Right ventricle myocardium superior (tissue), 1 donor: ENCODE measurements at regions not wholly inside any gene's neighbourhood (a gene's known extent, or its start where the extent isn't known, plus 50 kb on each side); places are given as distances from the start of the nearest gene placed in this dataset.
A peak's percentile ranks its signal among the peaks of the same experiment; 100 is the strongest.
"Not testable (repeated sequence)": the region's sequence is repeated elsewhere in the genome, so short reads cannot be mapped to it uniquely, and the experiment has no call there.

Experiments used
- ATAC-seq: fragments of 200-7000 bp; cut with Tn5 transposase; one replicate; pipeline ENCODE4 v1.9.1; 2020; ENCODE audit warnings: mild to moderate bottlenecking; ENCODE audit not compliant: poor library complexity
- DNase-seq: peaks from one replicate; pipeline ENCODE4 v3.0.0-alpha.2; 2020
- intact Hi-C: fragments of 100-400 bp; cut with DNase I; formaldehyde crosslinking; loops from one replicate; pipeline ENCODE4 v1.11.2; 2022
- donor health status: DM: no; HTN: yes; CAD: no; lungs with severe emphysema.

DNA sequence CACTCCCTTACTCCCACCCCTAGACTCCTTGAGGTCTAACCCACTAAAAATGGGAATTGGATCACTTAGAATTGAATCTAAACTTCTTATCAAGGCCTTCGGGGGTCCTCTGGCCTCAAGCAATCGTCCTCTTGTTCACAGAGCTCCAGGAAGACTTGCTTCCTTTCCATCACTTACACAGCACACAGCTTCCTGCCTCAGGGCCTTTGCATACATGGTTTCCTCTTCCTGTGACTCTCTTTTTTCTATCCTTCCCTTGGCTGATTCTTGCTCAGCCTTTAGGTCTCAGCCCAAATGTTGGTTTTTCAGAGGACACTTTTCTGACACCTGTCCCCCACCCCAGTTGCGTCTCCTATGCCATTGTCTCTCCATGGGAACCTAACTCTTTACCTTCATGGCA is 50.0 kb upstream of the ALDH1B1 start:
- intact Hi-C loops, result no loop called here
- no peak for ATAC-seq
- no peak for DNase-seq

DNA sequence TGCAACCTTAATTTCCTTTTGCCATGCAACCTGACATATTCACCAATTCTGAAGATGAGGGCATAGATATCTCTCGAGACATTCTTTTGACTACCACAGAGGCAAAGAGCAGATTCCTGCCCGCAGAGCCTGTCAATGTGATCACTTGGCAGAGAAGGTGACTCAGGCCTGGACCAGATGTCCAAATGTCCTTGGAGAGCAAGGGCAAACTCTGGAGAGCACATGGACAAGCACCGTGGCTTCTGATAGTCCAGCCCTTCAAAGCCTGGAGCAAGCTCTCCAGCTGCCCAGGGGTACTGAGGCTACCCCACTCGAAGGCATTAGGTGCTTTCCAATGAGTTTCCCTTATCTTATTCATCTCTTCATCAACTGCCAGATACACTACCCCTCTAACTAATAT is 50.4 kb upstream of the ALDH1B1 start:
- ATAC-seq (no peak), DNase-seq (no peak)
- intact Hi-C loops, result no loop called here

DNA sequence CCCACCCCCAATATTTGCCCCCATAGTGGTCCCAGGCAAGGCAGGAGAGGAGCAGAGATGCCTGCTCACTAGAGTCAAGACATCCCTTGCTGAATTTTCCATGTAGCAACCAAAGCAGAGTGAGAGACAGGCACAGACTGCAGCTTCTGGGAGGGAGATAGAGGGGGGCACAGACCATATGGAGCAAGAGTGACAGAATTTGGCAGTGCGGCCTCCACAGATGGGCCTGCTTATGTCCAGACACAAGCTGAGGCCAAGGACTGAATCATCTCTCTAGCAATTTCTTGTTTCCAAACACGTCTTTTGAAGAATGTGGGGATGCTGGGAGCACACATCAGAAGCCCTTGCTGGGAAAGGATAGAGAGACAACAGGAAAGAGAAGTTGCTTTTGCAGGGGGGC is 53.0 kb upstream of the ALDH1B1 start:
- intact Hi-C loops, result no loop called here
- DNase-seq (no peak), ATAC-seq (peak; percentile 75)

DNA sequence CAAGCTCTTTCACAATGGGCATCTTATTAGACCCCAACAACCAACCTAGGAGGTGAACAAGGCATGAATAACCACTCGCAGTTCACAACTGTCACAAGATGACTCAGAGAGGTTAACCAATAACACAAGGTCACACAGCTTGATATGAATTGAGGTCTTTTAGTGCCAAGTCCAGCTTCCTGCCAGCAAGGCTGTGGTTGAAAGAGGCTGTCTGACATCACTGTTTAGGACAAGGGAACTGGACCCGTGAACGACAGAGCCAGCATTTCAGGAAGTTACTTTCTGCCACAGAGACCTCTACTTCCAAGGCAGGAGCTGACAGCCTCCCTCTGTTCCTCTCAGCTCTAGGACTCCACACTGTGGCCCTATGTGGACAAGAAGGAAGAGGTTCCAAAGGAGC is 53.4 kb upstream of the ALDH1B1 start:
- DNase-seq (no peak), ATAC-seq (peak; percentile 51)
- intact Hi-C loops, result no loop called here

DNA sequence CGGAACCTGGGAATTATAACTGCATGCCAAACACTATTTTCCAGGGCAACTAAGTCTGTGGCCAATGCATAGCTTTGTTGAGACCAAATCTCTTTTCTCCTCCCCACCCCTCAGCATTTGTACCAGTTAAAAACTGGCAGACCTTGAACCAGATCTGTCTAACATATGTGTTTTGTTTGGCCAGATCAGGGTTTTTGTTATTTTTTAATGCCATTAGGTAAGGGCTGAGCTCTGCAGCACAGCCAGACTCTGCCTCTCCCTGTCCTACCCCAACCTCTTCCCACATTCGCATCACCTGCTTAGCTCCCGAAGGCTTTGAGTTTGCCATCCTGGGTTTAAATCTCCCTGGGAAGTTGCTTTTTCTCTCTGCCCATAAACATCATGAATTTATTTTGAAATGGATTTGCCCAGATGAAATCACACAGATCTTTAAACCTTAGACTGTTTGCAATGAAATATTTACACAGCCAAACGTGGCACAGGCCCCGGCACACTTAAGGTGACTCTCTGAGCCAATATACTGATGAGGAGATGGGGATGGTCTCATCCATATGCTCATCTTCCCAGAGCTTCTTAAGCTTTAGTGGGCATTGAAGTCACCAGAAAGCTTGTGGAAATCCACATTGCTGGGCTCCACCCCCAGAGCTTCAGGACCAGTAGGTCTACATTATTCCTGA is 54.0 kb upstream of the ALDH1B1 start:
- DNase-seq, result no peak

DNA sequence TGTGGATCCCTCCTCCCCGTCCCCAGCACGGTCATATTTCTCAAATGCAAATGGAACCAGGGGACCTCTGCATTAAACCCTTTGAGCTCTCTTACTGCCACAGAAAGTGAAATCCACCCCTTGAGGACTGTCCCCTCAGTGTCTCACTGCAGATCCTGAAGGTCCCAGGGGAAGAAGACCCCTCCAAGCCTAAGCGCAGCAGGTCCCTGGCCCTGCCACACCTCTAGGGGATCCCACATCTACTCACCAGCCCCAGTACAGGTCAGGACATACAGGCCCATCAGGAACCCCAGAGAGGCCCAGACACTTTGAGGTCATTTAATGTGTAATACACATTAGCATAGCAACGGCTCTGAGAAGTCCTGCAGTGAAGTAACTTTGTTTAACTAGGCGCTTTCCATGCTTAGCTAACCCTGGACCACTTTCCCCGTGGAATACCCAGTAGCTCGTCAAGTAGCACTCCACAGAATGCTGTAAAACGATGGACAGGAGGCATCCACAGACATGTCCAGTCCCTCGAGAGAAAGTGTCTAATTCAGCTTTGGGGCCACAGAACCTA is 54.7 kb upstream of the ALDH1B1 start:
- intact Hi-C loops, result no loop called here
- DNase-seq (no peak), ATAC-seq (no peak)

More for the DNA sequence above, 54.0 kb upstream of the ALDH1B1 start:
- no peak for ATAC-seq
- intact Hi-C loops, result no loop called here

DNA sequence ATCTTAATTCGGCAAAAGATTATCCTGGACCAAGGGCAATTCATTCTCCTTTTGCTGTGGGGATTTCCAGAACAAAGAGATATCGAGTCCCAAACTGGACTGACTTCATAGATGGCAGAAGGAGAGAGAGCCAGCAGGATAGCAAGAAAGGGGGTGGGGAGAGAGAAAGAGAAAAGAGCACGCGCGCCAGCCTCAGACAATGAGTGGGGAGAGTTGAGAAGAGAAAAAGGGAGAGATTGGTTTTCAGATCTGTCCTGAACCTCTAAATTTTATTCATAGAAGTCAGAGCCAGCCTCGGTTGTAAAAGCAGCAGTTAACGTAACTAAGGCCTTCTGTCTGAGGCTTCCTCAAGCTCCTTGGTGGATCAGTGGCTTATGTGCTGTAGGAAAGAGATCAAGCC is 55.3 kb upstream of the ALDH1B1 start:
- DNase-seq (no peak), ATAC-seq (no peak)
- intact Hi-C loops, result no loop called here

DNA sequence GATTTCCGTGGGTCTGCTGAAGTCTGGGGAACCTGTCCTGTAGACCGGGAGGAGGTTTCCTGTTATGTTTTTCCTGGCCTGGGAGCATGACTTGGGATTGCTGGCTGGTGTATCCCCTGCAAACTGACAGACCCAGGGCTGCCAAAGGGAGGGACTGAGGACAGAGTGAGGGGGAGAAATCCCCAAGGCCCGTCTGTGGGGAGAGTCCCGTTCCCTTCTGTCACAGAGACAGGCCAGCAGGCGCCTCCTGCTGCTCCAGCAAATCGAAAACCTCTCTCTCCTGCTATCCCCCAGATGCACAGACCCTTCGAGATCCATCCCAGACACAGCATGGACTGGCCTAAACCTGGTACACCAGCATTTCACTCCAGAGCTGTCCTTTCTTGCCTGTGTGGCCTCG is 56.2 kb upstream of the ALDH1B1 start:
- DNase-seq, result no peak
- no peak for ATAC-seq
- intact Hi-C loops, result no loop called here

DNA sequence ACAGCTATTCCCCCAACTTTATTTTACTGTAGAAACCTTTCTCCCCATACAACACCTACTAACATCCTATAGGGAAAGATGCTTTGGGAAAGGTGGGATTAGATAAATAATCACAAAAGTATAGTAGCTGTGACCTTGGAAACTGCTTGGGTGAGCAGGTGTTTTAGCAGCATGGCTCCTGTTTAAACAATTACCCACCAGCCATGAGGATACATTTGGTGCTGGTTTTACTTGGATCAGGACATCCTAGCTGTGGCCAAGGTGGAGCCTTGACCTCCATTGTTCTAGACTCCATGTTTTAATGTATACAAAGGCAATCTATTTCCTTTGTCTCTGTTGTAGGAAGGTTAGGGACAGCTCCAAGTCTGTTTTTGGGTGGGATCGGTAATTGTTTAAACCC is 56.8 kb upstream of the ALDH1B1 start:
- intact Hi-C loops, result no loop called here
- ATAC-seq, result no peak
- no peak for DNase-seq

DNA sequence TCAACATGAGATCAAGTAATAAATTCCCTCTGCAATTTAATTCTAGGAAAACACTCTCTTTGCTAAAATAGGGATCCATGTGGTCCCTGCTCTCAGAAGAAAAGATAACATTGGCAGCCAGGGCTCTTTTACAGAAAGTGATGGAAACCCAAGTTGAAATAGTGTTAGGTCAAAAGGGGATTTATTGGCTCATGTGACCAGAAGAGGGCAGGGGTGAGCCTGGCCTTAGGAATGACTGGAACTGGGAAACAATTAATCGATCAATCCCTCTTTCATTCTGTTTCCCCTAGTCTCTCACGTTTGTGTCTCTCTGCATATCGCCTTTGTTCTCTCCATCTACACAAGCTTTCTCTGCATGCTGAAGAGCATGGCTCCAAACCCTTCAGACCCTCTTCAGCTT is 58.3 kb upstream of the ALDH1B1 start:
- DNase-seq (no peak), ATAC-seq (no peak)
- intact Hi-C loops, result no loop called here

DNA sequence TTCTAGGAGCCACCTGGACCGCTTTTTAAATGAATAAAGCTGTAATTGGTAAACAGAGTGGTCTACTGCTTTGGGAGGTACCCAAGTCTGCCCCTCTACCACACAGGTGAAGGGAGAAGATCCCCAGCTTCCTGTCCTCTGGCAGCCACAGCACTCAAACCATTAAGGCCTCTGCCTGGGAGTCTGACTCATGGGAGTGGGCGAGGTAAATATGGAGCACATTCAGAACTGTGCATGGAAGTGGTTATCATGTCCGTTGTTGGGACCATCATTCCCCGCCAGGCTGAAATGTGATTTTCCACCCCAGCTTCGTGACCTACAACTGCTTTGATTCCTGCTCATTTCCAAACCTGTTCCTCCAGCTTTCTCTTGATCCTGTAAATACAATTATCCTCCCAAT is 59.5 kb upstream of the ALDH1B1 start:
- ATAC-seq (no peak), DNase-seq (no peak)
- intact Hi-C loops, result no loop called here

DNA sequence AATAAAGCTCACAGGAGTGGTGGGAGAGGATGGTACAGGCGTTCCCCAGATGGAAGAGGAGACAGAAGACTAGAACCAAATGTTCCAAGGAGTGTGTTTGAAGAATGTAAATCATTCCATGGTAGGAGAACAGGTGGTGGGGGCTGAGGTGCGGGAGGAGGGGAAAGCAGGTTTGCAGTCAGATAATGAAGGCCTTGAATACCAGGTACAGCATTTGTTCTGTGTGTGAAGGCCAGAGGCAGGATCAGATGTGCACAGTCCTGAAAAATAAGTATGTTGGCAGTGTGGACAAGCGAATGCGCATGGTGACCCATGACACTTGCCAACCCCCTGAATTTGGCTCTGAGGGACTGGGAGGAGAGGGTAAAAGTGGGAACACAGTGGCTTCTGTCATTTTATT is 59.9 kb upstream of the ALDH1B1 start:
- ATAC-seq (no peak), DNase-seq (no peak)
- intact Hi-C loops, result no loop called here

DNA sequence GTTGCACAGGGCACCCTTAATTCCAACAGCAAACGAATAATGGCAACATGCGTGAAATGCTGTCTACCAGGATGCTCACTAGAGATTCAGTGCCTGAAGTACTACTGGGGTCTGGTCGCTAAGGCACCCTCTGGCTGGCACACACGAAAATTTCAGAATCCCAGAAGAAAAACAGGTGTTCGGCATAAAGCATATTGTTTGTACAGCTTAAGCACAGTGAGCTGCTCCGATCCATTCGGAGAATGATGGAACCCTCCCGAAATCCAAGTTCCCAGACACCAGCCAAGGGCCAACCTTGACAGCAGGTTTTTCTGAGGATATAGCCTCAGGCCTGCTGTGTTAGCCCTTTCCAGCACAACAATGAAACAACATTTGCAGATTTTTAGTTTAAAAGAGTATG is 61.4 kb upstream of the ALDH1B1 start:
- intact Hi-C loops, result no loop called here
- DNase-seq (no peak), ATAC-seq (no peak)

DNA sequence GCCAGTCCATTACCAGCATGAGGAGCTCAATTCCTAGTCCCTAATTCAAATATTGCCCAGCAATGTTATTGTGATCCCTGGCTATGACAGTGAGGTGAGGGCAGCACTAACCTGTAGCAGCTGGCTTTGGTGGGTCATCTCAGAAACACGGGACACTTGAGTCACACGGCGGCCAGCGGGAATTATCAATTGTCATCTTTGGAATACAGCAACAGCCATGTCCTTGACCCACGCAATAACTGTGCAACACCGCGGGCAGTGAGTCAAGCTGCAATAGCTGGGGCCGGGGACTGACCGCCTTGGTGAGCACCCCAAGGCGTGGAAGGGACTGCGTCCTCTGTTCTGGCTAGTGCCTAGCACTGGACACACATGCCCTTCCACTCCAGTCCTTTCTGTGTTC is 62.5 kb upstream of the ALDH1B1 start:
- ATAC-seq (no peak), DNase-seq (no peak)
- intact Hi-C loops, result no loop called here

DNA sequence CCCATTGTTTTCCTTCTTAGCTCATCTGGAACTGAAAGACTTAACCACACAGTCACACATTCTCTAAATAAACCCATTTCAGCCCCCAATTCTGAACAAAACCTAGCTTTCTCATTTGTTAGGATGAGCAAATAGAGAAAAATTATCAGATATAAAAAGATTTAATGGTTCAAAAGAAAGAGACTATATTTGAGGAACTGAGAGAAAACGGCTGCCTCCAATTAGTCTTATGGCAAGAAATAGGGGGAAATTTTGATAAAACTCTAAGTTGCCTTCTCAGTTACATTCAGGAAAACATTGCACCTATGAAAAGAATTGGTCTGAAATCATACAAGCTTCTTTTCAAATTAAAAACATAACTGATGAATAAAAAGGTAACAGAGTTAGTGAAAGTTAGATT is 63.7 kb upstream of the ALDH1B1 start:
- ATAC-seq (no peak), DNase-seq (no peak)
- intact Hi-C loops, result no loop called here

DNA sequence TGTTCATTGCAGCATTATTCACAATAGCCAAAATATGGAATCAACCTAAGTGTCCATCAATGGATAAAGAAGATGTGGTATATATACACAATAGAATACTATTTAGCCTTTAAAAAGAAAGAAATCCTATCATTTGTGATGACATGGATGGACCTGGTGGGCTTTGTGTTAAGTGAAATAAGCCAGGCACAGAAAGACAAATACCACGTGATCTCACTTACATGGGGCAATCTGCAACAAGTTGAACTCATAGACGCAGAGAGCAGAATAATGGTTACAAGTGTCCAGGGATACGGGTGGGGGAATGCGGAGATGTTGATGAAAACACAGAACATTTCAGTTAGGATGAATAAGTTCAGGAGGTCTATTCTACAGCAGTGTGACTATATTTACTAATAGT is 66.4 kb upstream of the ALDH1B1 start:
- intact Hi-C loops, result no loop called here
- DNase-seq, result no peak
- ATAC-seq, result no peak

DNA sequence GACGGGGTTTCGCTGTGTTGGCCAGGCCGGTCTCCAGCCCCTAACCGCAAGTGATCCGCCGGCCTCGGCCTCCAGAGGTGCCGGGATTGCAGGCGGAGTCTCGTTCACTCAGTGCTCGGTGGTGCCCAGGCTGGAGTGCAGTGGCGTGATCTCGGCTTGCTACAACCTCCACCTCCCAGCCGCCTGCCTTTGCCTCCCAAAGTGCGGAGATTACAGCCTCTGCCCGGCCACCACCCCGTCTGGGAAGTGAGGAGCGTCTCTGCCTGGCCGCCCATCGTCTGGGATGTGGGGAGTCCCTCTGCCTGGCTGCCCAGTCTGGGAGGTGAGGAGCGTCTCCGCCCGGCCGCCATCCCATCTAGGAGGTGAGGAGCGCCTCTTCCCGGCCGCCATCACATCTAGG is 68.3 kb upstream of the ALDH1B1 start:
- intact Hi-C loops, DNase-seq, ATAC-seq: not testable (repeated sequence)

DNA sequence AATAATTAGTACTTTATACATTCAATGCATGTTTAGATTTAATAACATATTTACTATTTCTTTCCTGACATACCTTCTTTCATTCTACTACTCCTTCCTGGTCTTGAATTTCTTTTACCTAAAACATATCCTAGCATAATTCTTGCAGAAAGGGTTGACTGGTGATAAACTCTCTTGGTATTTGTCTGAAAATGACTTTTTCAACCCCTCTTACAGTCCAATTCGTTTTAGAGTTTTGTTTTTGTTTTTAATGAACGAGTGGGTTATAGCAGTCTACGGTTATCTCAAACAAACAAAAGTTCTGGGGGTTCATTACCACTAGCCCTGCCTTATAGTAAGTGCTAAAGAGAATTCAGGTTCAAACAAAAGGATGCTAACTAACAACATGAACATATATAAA is 69.6 kb upstream of the ALDH1B1 start:
- ATAC-seq (no peak), DNase-seq (no peak)
- intact Hi-C loops, result no loop called here

DNA sequence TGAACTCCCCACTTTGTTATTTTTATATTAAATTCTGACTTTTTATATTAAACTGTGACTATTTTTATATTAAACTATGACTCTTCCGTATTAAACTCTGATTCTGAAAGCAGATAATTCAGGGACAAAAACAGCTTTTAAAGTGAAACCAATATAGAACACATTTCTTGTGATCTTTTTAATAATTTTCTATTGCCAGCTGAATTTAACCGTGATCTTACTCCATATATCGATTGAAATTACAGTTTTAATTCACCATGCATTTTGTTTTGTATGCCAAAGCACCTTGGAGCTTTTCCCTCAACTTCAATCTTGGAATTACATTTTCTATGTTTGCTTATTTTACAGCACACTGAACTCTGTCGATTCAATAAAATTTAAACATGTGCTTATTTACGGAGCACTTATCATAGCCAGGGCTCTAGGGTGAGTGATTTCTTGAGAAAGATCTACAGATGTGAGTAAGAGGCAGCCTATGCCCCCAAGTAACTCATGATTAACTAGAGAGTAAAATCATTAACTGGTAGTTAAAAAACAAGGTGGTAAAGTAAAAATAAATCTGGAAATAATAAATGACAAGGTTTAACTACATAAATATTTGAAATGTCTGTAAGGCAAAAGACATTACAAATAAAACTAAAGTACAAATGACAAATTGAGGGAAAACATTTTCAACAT is 72.9 kb upstream of the ALDH1B1 start:
- intact Hi-C loops, result loop anchor here (10.0 kb wide), 1 partner anchor 65 kb away; no protein-coding TSS in a partner anchor
- no peak for DNase-seq
- no peak for ATAC-seq

DNA sequence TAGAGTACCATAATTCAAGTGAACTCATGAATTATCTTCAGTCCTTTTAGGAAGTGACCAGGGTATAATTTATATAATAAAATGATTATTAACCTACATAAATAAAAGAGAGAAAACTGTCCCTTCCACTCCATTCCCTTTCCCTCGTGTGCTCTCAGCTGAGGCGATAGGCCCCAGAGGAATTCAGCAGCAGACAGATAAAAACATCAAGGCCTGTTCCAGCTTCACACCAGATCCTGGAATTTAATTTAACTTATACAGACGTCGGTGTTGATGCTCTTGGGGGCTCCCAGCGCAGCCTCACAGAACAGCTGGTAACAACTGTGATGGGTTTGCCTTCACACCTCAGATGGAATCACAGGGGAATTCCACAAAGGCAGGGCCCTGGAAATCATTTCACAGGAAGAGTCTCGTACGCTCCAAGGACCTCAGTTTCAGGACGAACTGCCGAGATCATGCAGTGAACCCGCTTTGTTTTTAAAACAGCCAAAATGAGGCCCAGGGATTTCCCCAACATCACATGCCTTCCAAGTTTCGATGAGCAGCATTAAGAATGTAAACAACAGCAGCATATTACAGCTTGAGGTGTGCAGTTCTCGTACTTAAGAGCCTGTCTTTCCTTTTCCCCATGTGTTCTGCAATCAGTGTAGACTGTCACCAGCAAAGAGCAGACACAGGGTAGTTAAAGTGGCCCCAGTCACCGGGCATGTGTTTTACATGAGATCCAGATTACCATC is 73.6 kb upstream of the ALDH1B1 start:
- intact Hi-C loops, result loop anchor here (10.0 kb wide), 1 partner anchor 64 kb away; no protein-coding TSS in a partner anchor
- ATAC-seq, result no peak
- DNase-seq, result no peak
